ENCODE measurements at regions not wholly inside any gene's neighbourhood (a gene's known extent, or its start where the extent isn't known, plus 50 kb on each side); places are given as distances from the start of the nearest gene placed in this dataset.

DNA sequence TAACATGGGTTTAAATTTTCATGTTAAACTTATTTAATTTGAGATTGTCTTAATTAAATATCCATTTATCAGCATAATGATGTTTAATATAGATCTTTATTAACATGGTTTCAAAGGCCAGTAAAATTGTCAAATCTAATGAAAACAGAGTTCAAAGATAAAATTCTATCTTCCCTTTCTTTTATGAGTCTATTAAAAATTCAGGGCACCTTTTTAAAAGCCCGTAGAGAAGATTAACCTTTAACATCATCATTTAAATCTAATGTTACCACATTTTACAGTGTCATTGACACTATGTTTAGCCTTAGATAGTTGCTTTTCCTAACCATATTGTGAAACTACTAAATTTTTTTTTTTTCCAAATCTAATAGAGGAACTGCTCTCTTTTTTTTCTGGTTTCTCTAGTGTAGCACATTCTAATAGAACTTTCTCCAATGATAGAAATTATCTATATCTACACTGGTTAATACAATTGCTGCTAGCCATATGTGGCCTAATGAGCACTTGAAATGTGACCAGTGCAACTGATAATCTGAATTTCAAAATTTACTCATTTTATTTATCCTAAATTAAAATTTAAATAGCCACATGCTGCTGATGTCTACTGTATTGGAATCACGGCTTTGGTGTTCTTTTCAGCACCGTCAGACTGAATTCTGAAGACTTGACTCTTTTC lies 410.9 kb downstream of the UTRN start:
- no peak for DNase-seq

DNA sequence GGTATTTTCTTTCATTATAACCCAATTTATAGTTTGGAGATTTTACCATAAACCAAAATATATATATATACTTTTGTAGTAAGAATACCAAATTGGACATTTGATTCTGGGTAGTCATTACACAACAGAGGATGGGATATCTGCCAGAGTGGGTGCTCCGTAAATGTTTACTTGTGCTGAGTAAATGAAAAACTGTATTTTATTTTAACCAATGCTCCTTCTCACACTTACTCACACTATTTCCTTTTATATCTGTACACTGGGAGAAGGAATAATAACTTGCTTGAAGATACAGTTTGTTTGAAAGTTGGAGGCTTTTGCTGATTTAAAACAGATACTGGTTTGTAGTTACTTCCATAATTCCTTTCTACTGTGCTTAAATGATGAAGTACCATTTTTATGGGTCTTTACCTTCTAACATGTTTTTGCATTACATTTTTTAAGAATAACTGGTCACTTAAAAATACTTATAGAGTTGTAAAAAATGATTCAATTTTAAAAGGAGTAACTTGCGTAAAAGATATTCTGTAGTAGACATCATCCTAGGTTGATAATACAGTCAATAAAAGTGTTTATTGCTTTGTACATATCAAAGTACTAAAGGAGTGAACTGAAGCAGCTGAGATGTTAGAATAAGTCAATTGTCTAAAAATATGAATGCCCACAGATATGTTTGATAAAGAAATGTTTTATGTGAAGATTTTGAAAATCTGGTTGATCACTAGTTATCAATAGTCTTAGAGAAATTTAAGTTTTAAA lies 411.7 kb downstream of the UTRN start:
- no peak for DNase-seq

DNA sequence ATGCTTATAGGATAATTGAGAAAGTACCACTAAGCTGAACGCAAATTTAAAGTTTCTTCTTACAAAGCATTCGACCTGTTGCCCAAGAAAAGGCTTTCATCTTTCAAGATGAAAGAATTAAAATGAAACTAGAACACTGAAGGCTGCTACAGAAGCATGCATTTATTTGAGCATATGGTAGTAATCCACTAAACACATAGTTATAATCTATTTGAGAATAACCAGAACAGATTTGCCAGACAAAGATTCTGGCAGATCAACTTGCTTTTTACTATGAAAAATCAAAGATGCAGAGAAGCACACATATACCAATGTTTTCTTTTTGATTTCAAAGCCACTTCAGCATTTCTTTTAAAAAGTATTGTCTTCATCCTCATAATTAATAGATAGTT lies 412.2 kb downstream of the UTRN start:
- no peak for DNase-seq

DNA sequence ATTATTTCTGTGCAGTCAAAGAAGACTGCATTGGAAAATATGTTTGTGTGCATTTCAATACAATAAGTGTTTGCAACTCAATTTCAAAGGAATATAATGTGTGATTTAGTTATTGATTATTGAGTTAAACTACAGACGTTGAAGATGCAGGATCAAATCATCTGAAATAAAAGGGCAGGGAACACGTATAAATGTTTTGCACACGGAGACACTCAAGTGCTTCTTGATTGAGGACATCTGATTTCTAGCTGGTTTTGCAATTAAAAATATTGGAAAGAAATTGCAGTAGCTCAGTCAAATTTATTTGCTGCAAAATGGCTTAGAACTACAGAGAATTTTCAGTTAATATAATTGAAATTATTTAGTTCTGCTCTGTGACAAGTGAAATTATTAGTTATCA lies 412.7 kb downstream of the UTRN start:
- DNase-seq: no peak

DNA sequence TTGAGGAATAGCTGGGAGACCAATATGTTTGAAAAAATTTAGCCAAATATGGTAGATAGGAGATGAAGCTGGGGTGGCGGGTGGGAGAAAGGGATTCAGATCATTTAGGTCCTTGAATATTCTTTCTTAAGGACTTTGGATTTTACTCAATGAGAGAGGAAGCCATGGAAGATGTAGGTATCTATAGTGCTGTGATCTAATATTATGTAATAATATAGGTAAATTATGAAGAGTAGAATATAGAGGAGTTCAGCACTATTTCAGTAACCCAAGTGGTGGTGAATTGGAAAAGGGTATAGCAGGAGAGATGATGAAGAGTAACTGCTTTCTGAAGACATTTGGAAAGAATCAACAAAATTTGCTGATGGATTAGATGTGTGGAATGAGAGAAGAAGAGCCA lies 417.6 kb downstream of the UTRN start:
- no peak for DNase-seq

DNA sequence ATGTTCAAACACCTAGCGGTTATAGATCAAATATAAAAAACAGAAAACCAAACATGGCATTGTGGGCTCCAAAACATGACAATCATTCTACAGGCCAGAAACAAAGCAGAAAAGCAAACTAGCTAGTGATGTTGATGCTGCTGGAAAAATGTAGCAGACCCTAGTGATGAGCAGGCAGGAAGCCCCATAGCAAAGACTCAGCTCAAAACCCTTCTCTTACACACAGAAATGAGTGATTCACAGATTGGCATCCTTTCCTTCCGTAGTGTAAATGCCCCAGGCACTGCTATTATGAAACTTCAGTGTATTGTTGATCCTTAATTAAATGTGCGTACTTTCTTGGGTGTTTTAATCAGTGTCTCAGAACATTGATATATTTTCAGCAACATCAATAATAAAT lies 425.1 kb downstream of the UTRN start:
- DNase-seq: no peak

DNA sequence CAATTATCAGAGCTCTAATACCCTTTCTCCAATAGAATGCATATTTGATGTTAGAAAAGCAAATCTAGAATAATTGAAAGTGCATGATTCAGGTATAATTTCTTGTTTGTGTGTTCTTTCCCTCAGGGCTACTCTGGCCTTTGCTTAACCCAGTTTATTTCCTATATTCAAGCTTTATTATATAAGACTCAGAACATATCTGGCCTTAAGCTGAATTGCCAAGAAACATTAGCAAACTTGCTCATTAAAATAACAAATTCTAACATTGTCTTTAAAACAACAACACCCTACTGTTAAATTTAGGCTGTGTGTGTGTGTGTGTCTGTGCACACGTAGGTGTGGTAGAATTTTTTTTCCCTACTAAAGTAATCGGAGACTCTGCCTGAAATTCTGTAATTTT lies 426.5 kb downstream of the UTRN start:
- DNase-seq: no peak

DNA sequence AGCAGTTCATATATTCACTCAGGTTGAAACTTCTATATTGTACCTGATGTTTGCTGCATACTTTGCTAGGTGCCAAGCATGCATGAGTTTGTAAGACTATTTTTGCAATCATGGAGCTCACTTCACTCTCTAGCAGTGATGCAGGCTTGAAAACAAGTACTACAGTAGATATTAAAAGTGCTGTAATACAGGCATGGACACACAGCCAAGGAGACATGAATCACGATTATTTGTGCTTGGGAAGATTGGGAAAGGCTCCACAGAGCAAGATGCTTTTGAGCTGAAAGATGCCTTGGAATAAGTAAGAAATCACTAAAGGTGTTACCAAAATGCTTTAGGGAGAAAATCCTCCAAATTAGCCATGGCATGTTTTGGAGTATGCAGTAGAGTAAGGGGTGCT lies 427.4 kb downstream of the UTRN start:
- DNase-seq: no peak

DNA sequence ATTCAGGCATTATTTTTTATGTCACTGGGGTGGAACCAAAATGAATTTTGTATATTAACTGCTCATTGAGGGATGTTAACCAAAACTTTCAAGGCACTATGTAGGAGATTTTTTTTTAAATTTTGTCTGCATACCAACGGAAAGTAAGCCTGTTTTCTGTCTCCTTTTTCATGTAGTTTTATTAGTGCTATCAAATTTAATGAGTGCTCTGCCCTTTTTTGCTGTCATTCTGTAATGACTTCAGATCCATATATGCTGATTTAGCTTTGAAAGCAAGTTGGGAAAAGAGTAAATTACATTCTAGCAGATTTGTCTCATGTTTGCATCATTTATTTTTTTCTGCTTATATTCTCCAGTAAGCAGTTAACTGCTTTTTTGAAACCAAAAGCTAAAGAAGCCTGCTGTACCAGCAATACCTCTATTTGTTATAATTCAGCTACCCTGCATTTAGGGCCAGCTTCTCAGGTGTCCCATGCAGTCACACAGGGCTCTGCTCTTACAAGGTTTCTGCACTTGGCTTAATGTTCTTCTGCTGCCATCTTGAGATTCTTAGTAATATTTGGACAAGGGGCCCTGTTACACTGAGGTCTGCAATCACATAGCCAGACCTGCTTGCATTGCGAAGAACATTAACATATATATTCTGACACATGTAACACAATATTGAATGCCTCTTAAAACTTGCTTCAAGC lies 429.0 kb downstream of the UTRN start:
- no peak for DNase-seq

DNA sequence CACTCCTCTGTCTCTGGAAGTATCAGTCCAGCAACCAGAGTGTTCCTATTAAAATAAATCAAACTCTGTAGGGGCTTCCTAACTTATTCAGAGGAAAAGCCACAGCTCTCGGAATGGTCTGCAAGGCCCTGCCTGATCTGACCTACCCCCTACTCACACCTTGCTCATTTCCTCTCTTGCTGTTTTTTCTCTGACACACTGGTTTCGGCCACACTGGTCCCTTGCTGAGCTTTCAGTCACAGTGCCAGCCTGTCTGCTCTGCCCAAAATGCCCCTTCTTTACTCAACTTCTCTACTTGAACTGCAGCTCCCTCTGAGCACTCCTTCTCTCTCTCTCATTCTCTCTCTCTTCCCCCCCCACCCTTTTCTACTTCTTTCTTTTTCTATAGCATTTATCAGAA lies 430.2 kb downstream of the UTRN start:
- no peak for DNase-seq

DNA sequence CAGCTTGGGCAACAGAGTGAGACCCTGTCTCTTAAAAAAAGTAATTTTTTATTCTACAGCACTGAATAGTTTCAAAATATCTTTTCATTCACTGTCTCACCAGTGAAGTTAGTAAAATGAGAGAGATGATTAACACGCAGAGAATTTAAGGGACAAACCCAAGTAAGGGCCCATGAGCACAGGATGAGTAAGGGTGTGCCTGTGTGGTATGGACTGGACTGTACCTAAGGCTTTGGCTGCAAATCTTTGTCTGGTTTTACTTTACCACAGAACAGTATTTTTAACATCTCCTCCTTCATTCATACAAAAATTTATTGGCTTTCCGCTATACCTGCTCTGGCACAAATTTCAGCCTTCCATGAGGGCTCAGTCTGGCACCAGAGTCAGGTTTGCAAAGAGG lies 433.3 kb downstream of the UTRN start:
- DNase-seq: no peak

DNA sequence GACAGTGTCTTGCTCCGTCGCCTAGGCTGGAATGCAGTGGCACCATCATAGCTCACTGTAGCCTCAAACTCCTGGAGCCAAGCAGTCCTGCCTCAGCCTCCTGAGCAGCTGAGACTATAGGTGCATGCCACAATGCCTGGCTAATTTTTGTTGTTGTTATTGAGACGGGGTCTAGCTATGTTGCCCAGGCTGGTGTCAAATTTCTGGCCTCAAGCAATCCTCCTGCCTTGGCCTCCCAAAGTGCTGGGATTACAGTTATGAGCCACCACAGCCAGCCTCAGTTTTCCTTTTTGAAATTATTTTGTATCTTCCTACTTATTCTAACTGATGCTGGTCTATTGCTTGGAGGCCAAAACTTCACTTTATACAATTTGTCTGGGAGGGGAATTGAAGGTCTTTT lies 436.1 kb downstream of the UTRN start:
- no peak for DNase-seq

DNA sequence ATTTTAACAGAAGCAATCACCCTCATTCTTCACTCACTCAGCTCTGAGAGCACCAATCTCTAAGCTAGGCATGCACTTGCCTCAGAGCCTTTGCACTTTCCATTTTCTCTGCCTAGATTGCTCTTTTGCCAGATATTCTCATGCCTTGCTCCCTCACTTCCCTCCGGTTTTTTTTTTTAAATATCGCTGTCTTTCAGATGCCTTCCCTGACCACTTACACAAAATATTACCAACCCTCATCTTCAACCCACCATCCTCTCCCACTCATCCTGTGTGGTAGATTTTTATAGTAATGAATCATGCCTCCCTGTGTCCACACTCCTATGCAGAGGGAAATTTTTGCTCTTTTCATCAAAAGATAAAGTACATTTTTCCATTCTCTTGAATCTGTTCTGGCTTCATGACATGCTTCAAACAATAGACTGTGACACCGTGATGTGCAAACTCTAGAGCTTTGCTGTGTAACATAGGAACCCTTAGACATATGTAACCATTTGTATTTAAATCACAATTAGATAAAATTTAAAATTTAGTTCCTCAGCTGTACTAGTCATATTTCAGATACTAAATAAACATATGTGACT lies 437.1 kb downstream of the UTRN start:
- no peak for DNase-seq

DNA sequence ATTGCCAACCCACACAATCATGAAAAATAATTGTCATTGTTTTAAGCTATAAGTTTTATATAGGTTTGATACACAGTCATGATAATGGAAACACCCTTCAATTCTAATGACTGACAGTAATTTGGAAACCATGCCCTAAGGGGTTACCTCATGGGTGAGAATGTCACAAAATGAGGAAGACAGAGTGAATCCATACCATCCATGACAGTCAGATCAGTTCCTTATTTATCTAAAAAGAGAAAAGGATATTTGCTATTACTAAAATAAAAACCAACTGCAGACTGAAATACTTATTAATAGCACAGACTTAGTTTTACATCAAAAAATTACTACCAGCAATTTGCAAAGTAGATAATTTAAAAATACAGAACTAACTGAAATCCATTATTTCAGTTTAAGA lies 437.8 kb downstream of the UTRN start:
- DNase-seq: no peak

DNA sequence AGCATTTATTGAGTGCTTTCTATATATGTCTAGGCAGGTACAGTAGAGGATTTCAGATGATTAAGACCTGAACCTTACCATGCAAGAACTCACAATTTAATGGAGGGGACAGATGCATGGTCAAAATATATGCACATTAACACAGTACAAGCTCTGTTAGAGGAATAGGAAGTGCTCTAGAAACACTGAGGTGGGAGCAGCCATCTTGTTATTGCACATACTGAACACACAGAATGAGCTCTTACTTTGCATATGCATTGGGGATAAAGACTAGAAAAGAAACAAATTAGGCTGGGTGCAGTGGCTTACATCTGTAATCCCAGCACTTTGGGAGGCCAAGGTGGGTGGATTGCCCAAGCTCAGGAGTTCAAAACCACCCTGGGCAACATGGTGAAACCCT lies 438.3 kb downstream of the UTRN start:
- no peak for DNase-seq

DNA sequence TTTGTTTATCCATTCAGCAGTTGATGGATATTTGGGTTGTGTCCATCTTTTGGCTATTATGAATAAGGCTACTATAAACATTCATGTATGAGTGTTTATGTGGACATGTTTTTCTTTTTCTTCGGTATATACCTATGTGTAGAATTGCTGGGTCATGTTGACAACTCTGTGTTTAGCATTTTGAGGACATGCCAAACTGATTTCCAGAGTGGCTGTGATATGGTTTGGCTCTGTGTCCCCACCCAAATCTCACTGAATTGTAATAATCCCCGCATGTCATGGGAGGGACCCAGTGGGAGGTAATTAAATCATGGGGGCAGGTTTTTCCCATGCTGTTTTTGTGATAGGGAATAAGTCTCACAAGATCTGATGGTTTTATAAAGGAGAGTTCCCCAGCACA lies 439.7 kb downstream of the UTRN start:
- no peak for DNase-seq

DNA sequence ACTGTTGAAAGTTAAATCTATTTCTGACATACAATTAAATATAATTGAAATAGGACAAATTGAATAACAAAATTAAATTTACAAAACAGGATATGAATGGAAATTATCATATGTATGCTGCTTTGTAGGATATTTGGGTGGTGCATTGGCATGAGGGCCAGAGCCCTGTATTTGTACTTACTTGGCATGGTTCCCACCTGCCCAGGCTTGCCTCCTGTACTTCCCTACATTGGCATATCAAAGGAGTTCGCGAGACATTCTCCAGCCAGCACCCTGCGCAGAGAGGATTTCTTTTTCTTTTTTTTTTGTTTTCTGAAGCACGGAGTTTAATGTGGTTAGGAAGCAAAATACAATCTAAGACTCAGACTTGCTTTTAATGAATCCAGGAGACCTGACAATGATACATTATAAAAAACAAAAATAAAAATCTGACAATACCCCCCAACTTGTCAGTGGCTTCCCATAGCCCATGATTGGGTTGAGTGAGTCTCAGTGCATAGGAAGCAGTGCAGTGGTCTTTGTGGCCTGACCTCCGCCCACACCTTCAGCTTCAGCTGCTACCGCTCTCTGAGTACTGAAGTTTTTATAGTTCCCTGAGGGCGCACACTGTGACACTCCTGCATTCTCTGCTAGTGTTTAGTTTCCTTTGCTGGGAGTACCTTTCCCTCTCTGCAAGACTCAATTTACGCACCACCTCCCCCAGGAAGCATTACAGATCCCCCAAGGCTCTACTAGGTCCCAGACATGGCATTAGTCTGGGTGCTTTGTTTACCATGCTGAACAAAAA lies 440.8 kb downstream of the UTRN start:
- no peak for DNase-seq

DNA sequence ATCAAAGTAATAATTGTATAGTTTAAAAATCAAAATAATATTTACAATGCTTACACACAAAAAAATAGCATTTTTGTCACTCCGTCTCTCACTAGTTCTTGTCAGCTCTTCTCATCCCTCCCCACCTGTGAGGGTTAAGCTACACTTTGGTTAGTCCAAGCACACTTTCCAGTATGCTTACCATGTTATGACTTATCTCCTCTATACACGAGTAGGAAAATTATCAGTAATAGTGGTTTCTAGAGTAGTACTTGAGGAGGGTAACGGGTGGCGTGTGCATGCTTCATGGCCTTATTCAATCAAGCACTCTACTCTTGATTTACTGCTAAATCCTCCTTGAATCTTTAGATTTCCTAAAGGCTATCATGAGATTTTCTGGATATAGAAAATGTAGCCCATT lies 443.7 kb downstream of the UTRN start:
- DNase-seq: no peak

DNA sequence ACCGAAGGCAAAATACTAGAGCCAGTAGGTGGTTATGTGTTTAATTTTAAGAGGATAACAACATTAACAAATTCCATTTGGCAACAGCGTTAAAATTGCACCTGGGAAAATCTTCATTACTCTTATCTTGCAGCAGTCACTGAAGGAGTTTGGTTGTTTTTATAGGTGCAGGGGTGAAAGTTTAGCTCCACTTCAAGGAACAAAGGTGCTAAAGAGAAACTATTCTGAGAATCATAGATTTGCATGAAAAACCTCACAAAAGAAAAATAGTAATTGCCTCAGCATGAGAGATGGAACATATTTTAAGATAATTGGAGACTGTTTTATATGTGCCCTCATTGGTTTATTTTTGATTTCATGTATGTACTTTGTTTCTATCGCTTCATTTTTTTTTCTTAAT lies 444.4 kb downstream of the UTRN start:
- DNase-seq: no peak

DNA sequence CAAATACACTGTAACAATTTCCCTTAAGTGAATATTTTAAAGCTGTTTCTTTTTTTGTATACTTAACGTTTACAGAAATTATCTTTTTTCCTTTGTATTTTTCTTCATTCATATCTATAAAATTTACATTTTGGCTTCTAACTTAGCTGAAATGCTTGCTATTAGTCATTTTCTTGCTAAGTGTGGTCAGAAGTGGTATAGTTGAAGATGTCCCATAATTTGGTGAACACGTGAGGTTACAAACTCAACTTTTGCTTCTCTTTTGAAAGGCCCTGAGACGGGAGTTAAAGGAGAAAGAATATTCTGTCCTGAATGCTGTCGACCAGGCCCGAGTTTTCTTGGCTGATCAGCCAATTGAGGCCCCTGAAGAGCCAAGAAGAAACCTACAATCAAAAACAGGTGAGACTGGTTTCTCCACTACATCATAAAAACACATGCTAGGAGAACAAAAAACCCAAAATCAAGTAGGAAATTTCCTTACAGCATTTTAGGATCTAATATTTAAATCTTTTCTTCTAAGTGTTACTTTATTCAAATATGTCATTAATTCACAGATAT lies 445.0 kb downstream of the UTRN start:
- no peak for DNase-seq

DNA sequence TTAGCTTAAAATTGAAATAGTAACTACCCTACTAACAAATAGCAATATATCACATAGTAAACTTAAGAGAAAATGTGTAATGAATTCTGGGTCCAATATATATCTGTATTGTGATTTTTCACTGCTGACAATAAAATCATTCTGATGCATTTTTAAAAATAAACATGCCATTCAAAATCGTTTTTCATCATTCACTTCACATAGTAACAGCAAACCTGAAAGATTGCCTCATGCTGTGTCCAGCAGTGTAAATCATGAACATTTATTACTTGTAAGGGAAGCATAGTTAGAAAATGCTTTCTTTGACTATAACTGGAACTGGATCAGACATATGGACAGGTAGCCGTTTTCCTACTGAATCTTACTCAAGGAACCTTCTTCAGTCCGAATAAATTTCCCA lies 446.1 kb downstream of the UTRN start:
- no peak for DNase-seq

DNA sequence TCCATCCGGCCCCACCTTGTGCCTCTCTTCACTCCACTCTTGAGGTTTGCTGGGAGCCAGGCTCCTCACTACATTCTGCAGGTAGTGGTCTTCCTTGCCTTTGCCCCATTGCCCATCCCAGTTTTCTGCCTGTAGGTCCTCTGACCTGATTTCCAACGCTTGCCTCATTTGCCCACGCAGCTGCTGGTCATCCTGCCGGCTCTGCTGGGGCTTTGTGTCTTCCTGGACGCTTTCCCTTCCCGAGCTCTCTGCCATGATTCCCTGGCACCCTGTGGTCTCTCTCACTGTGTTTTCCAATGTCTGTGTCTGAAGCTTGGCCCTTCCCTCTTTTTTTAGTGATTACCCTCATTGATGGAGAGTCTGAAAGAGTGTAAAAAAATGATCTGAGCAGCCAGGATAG lies 451.6 kb downstream of the UTRN start:
- no peak for DNase-seq

DNA sequence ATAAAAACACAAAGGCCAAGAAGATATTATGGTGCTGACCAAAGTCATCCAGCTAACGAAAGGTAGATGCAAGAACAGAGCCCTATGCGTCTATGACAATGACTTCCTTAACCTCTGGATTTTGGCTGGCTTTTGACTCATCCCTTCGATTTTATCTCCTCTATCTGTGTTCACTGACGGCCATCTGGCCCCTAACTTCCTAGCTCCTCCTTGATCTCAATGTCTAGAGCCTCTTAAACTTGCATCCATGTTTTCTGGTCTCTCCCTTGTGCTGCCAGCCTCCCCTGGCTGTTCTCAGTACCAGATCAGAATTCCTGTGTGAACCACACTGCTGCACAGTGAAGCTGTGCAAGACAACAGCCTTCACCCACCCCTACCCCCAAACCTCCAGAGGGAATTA lies 452.9 kb downstream of the UTRN start:
- DNase-seq: no peak
